H1 (cell line): ENCODE measurements at regions not wholly inside any gene's neighbourhood (a gene's known extent, or its start where the extent isn't known, plus 50 kb on each side); places are given as distances from the start of the nearest gene placed in this dataset.

Experiments used
- CHD7 ChIP-seq: fragments of 300-600 bp; sonication (generic); IDR thresholded peaks from 2 replicates; pipeline ENCODE4 v1.7.1; 2012; ENCODE audit warnings: low read length, moderate library complexity, mild to moderate bottlenecking, inconsistent platforms; ENCODE audit not compliant: insufficient replicate concordance
- SP2 ChIP-seq: IDR thresholded peaks from 2 replicates; pipeline ENCODE4 v1.6.1; 2012; ENCODE audit warnings: mild to moderate bottlenecking, low read length, inconsistent platforms

- TF ChIP-seq CHD7 = no peak
- no peak for TF ChIP-seq SP2
These were observed 107.3 kb downstream of the NRN1 start (continued) for GRCh38 chr6:5899216-5900045.
